ENCODE measurements at regions not wholly inside any gene's neighbourhood (a gene's known extent, or its start where the extent isn't known, plus 50 kb on each side); places are given as distances from the start of the nearest gene placed in this dataset.

DNA sequence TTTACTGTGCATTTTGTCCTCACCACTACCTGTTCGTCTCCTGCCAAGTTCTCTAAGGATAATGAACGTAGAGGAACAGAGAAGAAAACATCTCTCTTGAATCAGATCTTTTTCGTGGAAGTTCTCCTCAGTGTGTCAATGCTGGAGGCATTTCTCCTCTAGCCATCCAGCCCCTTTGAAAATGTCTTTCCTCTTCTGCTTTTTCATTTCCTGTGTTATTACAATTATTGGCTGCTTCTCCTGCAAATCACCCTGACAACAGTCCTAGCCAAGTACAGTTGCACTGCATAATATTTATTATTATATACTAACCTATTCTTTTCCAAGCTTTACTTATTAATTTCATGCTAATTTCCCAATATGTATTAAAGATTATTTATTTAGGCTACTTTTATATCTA, 61.8 kb upstream of the TRPM3 start:
- no peak for DNase-seq (ENCODE audit: low spot score)

GRCh38 chr9:71179183-71179582, 57.8 kb upstream of the TRPM3 start:
- no peak for DNase-seq (ENCODE audit: low spot score)

DNA sequence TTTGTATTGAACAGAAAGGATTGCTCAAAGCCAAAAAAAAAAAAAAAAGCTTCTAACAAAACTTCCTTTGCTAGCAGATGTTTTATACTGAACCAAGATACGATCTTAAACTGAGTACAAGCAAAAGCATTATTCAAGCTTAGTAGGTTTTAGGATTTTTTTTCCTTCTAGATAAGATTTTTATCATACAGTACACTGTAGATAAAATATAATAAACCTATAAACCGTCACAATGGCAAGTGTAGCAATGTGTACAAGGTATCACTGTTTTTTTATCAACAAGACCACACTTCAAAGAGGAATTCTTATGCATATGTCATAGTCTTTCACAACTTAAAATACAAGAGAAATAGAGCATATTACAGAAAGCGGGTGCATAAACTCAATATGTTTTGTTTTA, 56.5 kb upstream of the TRPM3 start:
- DNase-seq (ENCODE audit: low spot score) = no peak

DNA sequence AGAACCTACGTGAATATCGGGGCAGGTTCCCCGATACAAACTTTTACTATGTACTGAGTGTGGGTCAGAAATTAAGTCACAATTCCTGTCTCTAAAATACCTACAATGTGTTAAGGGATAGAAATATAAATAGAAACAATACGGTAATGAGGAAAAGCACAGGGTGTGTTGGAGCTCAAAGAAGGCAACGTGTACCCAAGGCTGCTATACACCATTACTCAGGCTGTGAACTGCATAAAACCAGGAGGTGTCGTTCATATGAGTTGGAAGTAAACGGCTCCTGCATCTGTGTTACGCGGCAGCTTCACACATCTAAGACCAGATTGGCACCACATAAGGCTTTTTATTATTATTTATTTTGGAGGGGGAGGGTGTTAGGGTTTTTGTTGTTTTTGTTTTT, 50.1 kb upstream of the TRPM3 start:
- no peak for DNase-seq (ENCODE audit: low spot score)

Data from CD4-positive, alpha-beta T cell treated with Interleukin-6 at 100 ng/mL for 8 hours (primary cell).